NCI-H187 (cell line): ENCODE measurements at regions not wholly inside any gene's neighbourhood (a gene's known extent, or its start where the extent isn't known, plus 50 kb on each side); places are given as distances from the start of the nearest gene placed in this dataset.
A peak's percentile ranks its signal among the peaks of the same experiment; 100 is the strongest.

Experiments
- DNase-seq, 2 experiments: peaks; one replicate each; lab custom pipeline; 2025; lab: John Stamatoyannopoulos, UW

GRCh38 chr15:93709708-93710107 lies 521.7 kb upstream of the MCTP2 start:
- no peak for DNase-seq

GRCh38 chr15:93708724-93709445 lies 522.5 kb upstream of the MCTP2 start:
- DNase-seq = no peak

GRCh38 chr15:93707751-93708150 lies 523.6 kb upstream of the MCTP2 start:
- DNase-seq = no peak

- no peak for DNase-seq
Measured at GRCh38 chr15:93706495-93707292, 524.7 kb upstream of the MCTP2 start.

GRCh38 chr15:93705753-93706455 lies 525.5 kb upstream of the MCTP2 start:
- DNase-seq = no peak

GRCh38 chr15:93703092-93703739 lies 528.1 kb upstream of the MCTP2 start:
- DNase-seq = no peak

- no peak for DNase-seq
Measured at GRCh38 chr15:93700051-93700450, 531.3 kb upstream of the MCTP2 start.

- no peak for DNase-seq
Measured at GRCh38 chr15:93694033-93694432, 537.3 kb upstream of the MCTP2 start.

- no peak for DNase-seq
Measured at GRCh38 chr15:93683651-93684050, 547.7 kb upstream of the MCTP2 start.

GRCh38 chr15:93671387-93671943 lies 559.9 kb upstream of the MCTP2 start:
- no peak for DNase-seq

GRCh38 chr15:93670931-93671330 lies 560.4 kb upstream of the MCTP2 start:
- DNase-seq = no peak

GRCh38 chr15:93664213-93664956 lies 567.0 kb upstream of the MCTP2 start:
- no peak for DNase-seq

- DNase-seq = no peak
Measured at GRCh38 chr15:93662162-93662885, 569.0 kb upstream of the MCTP2 start.

- peak in 1 of 2 experiments; percentile 38 for DNase-seq
Measured at GRCh38 chr15:93658026-93658816, 569.2 kb upstream of the RGMA start.

GRCh38 chr15:93656041-93656440 lies 567.0 kb upstream of the RGMA start:
- DNase-seq = no peak

- no peak for DNase-seq
Measured at GRCh38 chr15:93649691-93650235, 560.8 kb upstream of the RGMA start.

- no peak for DNase-seq
Measured at GRCh38 chr15:93646193-93646592, 557.2 kb upstream of the RGMA start.

- DNase-seq = no peak
Measured at GRCh38 chr15:93645594-93645993, 556.6 kb upstream of the RGMA start.

GRCh38 chr15:93644595-93644994 lies 555.6 kb upstream of the RGMA start:
- DNase-seq = no peak
